ENCODE measurements at regions not wholly inside any gene's neighbourhood (a gene's known extent, or its start where the extent isn't known, plus 50 kb on each side); places are given as distances from the start of the nearest gene placed in this dataset.

DNA sequence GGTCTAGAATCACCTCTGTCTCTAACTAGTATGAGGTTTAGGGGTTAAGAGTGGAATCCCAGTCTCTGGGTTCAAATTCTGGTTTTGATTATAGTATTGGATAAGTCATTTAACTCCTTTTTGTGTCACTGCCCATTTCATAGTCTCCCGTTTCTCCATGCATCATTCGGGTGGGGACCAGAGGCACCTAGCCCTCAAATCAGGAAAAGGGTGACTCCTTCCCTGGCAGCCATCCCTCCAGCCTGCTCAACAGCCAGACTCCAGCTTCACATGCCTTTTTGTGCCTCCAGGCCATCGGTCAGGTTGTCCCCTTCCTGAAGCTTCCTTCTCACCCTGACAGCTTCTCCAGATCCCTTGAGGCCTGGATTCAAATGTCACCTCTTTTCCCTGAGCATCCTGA, 139.8 kb downstream of the DHX35 start:
- H3K4me2 ChIP-seq (ENCODE audit: low read depth, low read length, poor library complexity, severe bottlenecking) = no peak overlapping the region
- H3K4me3 ChIP-seq (ENCODE audit: insufficient read depth, low read length, poor library complexity, severe bottlenecking) = no peak overlapping the region
- no peaks in the 10 kb centered on the region for H3K27me3 ChIP-seq (ENCODE audit: low read length)
- H3K9me2 ChIP-seq (replicated peaks; ENCODE audit: insufficient read depth, low read length) = no peaks in the 10 kb centered on the region
- no peak overlapping the region for H3K9ac ChIP-seq (ENCODE audit: low read length)
- H3K27ac ChIP-seq (ENCODE audit: low read depth, low read length) = no peak overlapping the region
- H3F3A ChIP-seq (ENCODE audit: insufficient read depth) = no peaks in the 10 kb centered on the region
- TF ChIP-seq EZH2phosphoT487 (conservative IDR thresholded peaks at IDR 0.05; ENCODE audit: low read length) = no peak
- TF ChIP-seq, protein P1, sequence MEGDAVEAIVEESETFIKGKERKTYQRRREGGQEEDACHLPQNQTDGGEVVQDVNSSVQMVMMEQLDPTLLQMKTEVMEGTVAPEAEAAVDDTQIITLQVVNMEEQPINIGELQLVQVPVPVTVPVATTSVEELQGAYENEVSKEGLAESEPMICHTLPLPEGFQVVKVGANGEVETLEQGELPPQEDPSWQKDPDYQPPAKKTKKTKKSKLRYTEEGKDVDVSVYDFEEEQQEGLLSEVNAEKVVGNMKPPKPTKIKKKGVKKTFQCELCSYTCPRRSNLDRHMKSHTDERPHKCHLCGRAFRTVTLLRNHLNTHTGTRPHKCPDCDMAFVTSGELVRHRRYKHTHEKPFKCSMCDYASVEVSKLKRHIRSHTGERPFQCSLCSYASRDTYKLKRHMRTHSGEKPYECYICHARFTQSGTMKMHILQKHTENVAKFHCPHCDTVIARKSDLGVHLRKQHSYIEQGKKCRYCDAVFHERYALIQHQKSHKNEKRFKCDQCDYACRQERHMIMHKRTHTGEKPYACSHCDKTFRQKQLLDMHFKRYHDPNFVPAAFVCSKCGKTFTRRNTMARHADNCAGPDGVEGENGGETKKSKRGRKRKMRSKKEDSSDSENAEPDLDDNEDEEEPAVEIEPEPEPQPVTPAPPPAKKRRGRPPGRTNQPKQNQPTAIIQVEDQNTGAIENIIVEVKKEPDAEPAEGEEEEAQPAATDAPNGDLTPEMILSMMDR (IDR thresholded peaks at IDR 0.05; ENCODE audit: insufficient read depth, low read length, poor library complexity, severe bottlenecking) = no peak
- no peaks in the 10 kb centered on the region for H3K9me3 ChIP-seq (ENCODE audit: insufficient read depth, low read length)
- H2AFZ ChIP-seq (ENCODE audit: low read depth, low read length, severe bottlenecking) = no peak overlapping the region
- no peaks in the 10 kb centered on the region for H4K20me1 ChIP-seq (ENCODE audit: low read depth, low read length)
- H3K36me3 ChIP-seq (ENCODE audit: low read length) = no peaks in the 10 kb centered on the region
- no peaks in the 10 kb centered on the region for H3K79me2 ChIP-seq (ENCODE audit: insufficient read depth, low read length)

DNA sequence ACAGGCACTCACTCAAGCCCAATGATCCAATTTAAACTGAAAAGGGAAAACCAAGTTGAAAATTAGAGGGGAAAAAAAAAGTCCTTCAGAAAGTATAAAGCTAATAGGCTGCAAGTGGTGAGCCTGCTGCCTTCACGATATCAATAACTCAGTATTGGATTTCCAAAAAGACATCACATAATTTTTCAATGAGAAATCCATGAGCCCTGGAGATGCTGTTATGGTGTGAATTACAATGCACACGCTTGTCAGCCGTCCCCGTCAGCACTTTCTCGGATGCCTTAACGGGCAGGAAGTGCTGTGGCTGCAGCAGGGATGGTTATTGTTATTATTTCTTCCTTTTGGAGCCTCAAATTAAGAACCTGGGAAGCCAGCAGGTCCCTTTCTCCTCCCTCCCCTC, 138.5 kb downstream of the DHX35 start:
- Histone ChIP-seq H3K27me3 (ENCODE audit: low read length) (no peaks in the 10 kb centered on the region), H4K20me1 (ENCODE audit: low read depth, low read length) (no peaks in the 10 kb centered on the region), H3K9me3 (ENCODE audit: insufficient read depth, low read length) (no peaks in the 10 kb centered on the region), H3K9ac (ENCODE audit: low read length) (no peak overlapping the region), H2AFZ (ENCODE audit: low read depth, low read length, severe bottlenecking) (no peak overlapping the region), H3K9me2 (replicated peaks; ENCODE audit: insufficient read depth, low read length) (no peaks in the 10 kb centered on the region), H3F3A (ENCODE audit: insufficient read depth) (no peaks in the 10 kb centered on the region), H3K4me3 (ENCODE audit: insufficient read depth, low read length, poor library complexity, severe bottlenecking) (no peak overlapping the region), H3K36me3 (ENCODE audit: low read length) (no peaks in the 10 kb centered on the region), H3K79me2 (ENCODE audit: insufficient read depth, low read length) (no peaks in the 10 kb centered on the region), H3K27ac (ENCODE audit: low read depth, low read length) (no peak overlapping the region), H3K4me2 (ENCODE audit: low read depth, low read length, poor library complexity, severe bottlenecking) (no peak overlapping the region)
- TF ChIP-seq, protein P1 (IDR thresholded peaks at IDR 0.05; ENCODE audit: insufficient read depth, low read length, poor library complexity, severe bottlenecking) = no peak
- no peak for TF ChIP-seq EZH2phosphoT487 (conservative IDR thresholded peaks at IDR 0.05; ENCODE audit: low read length)

DNA sequence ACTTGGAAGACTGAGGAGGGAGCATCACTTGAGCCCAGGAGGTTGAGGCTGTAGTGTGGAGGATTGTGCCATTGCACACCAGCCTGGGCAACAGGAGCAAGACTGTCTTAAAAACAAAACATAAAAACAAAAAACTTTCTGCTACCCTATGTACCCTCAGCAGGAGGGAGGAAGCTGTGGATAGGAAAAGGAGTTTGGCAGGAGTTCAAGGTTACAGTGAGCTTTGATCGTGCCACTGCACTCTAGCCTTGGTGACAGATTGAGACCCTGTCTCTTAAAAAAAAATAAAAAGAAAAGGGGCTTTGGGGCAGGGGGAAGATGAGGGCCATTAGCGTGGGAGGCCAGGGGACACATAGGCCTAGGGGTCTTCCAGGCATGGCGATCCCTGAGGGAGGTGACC, 135.7 kb downstream of the DHX35 start:
- H3K9me3 ChIP-seq (ENCODE audit: insufficient read depth, low read length) = no peaks in the 10 kb centered on the region
- no peak overlapping the region for H3K4me3 ChIP-seq (ENCODE audit: insufficient read depth, low read length, poor library complexity, severe bottlenecking)
- TF ChIP-seq EZH2phosphoT487 (conservative IDR thresholded peaks at IDR 0.05; ENCODE audit: low read length) = no peak

DNA sequence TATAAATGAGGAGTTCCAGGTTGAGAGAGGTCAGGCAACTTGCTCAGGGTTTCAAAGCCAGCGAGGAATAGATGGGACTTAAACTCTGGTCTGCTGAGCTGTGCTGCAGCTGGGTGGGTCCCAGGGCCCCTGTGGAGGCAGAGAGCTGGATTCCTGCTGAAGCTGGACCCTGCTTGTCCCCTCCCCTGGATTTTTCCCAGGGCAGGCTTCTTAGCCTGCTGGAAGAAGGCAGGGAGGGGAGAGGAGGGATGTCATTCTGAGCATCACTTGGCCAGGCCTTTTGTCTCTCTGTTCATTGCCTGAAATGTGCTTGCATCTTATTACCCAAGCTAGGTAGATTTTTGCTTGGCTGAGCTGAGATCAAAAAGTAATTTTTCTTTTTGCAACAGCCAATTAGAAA, 133.7 kb downstream of the DHX35 start:
- Histone ChIP-seq H2AFZ (ENCODE audit: low read depth, low read length, severe bottlenecking) (no peak overlapping the region), H3K9me3 (ENCODE audit: insufficient read depth, low read length) (no peaks in the 10 kb centered on the region), H3K4me2 (ENCODE audit: low read depth, low read length, poor library complexity, severe bottlenecking) (no peak overlapping the region), H3K9me2 (replicated peaks; ENCODE audit: insufficient read depth, low read length) (no peaks in the 10 kb centered on the region), H3F3A (ENCODE audit: insufficient read depth) (no peaks in the 10 kb centered on the region), H3K27ac (ENCODE audit: low read depth, low read length) (no peak overlapping the region), H3K27me3 (ENCODE audit: low read length) (no peaks in the 10 kb centered on the region), H3K4me3 (ENCODE audit: insufficient read depth, low read length, poor library complexity, severe bottlenecking) (no peak overlapping the region), H3K79me2 (ENCODE audit: insufficient read depth, low read length) (no peaks in the 10 kb centered on the region), H3K36me3 (ENCODE audit: low read length) (no peaks in the 10 kb centered on the region), H4K20me1 (ENCODE audit: low read depth, low read length) (no peaks in the 10 kb centered on the region), H3K9ac (ENCODE audit: low read length) (no peak overlapping the region)
- TF ChIP-seq, protein P1 (IDR thresholded peaks at IDR 0.05; ENCODE audit: insufficient read depth, low read length, poor library complexity, severe bottlenecking) = no peak
- TF ChIP-seq EZH2phosphoT487 (conservative IDR thresholded peaks at IDR 0.05; ENCODE audit: low read length) = no peak

More for the DNA sequence above, 135.7 kb downstream of the DHX35 start:
- Histone ChIP-seq H3K4me2 (ENCODE audit: low read depth, low read length, poor library complexity, severe bottlenecking) (no peak overlapping the region), H3K27me3 (ENCODE audit: low read length) (no peaks in the 10 kb centered on the region), H3K27ac (ENCODE audit: low read depth, low read length) (no peak overlapping the region), H3F3A (ENCODE audit: insufficient read depth) (no peaks in the 10 kb centered on the region), H3K79me2 (ENCODE audit: insufficient read depth, low read length) (no peaks in the 10 kb centered on the region), H3K36me3 (ENCODE audit: low read length) (no peaks in the 10 kb centered on the region), H3K9me2 (replicated peaks; ENCODE audit: insufficient read depth, low read length) (no peaks in the 10 kb centered on the region), H4K20me1 (ENCODE audit: low read depth, low read length) (no peaks in the 10 kb centered on the region), H2AFZ (ENCODE audit: low read depth, low read length, severe bottlenecking) (no peak overlapping the region), H3K9ac (ENCODE audit: low read length) (no peak overlapping the region)

Data from SU-DHL-6 (cell line).